NCI-H1417 (cell line): ENCODE measurements at regions not wholly inside any gene's neighbourhood (a gene's known extent, or its start where the extent isn't known, plus 50 kb on each side); places are given as distances from the start of the nearest gene placed in this dataset.

ENCODE experiments used
- DNase-seq, 3 experiments: peaks; one replicate each; lab custom pipeline; 2025; lab: John Stamatoyannopoulos, UW

GRCh38 chr5:91722736-91723467 lies 339.8 kb upstream of the ARRDC3 start:
- DNase-seq = no peak

DNA sequence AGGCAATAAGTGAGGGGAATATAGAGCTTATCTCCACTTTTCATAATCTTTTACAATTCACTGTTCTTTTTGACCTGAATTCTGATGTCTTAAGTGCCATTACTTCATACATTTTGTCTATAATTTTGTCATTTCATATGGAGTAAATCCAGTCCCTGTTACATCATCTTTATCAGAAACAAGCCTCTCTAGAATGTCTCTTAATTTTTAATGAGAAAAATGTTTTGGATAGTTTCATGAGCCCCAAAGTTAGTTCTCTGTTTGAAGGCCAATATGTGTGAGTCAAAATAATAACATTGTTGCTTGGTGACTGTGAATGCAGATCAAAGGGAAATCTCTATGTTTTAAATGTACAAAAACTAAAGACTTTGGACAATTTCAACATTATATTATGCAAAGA lies 329.6 kb upstream of the ARRDC3 start:
- no peak for DNase-seq

DNA sequence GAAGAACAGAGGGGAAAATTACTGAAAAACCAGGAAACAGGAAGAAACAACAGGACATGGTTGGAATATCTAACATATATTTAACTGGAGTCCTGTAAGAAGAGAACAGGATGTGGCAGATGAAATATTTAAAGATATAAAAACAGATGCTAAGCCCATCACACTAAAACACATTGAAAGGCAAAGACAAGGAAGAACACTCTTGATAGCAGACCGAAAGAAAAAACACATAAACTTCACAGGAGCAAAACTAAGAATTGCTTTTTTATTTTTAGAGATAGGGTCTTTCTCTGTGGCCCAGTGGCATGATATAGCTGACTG lies 324.4 kb upstream of the ARRDC3 start:
- DNase-seq = no peak

- no peak for DNase-seq
Observed at GRCh38 chr5:91706785-91707520, 323.8 kb upstream of the ARRDC3 start.

GRCh38 chr5:91703128-91703527 lies 320.0 kb upstream of the ARRDC3 start:
- no peak for DNase-seq

DNA sequence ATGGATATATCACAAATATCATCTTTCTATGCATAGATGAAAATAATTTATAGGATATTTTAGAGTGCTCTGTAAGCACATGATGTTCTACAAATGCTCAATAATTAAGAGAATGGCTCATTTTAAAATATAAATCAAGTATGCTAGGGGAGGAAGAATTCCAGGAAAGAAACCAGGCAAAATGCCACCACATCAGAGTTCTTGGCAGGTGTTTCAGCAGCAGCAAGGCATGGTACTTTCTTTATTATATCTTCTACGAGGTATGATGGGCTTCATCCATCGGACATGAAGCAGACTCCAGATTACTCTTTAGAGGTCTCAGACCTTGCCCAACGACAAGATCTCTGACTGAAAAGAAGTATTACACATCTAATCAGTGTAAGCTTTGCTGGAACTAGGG lies 316.3 kb upstream of the ARRDC3 start:
- no peak for DNase-seq

DNA sequence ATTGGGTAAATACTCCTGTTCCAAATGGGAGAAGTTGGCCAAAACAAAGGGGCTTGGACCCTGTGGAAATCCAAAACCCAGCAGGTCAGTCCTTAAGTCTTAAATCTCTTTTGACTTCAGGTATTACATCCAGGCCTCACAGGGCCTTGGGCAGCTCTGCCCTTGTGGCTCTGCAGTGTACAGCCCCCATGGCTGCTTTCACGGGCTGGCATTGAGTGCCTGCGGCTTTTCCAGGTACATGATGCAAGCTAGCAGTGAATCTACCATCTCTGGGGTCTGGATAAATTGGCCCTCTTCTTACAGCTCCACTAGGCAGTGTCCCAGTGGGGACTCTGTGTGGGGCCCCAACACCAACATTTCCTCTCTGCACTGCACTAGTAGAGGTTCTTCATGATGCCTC lies 308.5 kb upstream of the ARRDC3 start:
- no peak for DNase-seq

DNA sequence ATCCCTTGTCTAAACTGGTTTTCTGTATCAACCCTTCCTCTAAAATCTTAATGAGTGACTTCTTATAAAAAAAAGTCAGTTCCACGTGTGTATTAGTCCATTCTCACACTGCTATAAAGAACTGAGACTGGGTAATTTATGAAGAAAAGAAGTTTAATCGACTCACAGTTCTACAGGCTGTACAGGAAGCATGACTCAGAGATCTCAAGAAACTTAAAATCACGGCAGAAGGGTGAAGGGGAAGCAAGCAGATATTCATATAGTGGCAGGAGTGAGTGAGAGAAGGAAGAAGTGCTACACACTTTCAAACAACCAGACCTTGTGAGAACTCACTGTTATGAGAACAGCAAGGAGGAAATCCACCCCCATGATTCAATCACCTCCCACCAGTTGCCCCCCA lies 307.8 kb upstream of the ARRDC3 start:
- no peak for DNase-seq

DNA sequence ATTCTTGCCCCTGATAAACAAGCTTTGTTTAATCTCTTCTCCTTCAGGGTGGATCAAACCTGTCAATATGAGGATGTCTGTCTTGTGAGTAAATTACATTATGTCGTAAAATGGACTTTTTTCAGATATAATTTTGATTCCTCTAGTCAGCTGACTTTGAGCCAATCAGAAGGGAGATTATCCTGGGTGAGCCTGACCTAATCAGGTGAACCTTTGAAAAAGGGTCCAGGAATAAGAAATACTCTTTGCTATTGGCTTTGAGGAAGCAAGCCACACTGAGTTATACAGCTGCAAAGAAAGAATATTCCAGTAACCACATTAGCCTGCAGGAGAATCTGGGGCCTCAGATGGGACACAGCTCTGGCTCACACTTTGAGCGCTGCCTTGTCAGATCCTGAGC lies 304.3 kb upstream of the ARRDC3 start:
- DNase-seq = no peak

- DNase-seq = peak in 1 of 3 experiments; percentile 35
Observed at GRCh38 chr5:91684625-91685024, 301.5 kb upstream of the ARRDC3 start.

- DNase-seq = peak in 2 of 3 experiments; percentile 1 to 24
Observed at GRCh38 chr5:91670563-91670962, 287.4 kb upstream of the ARRDC3 start.

GRCh38 chr5:91670122-91670521 lies 287.0 kb upstream of the ARRDC3 start:
- DNase-seq = no peak

GRCh38 chr5:91668261-91668660 lies 285.1 kb upstream of the ARRDC3 start:
- no peak for DNase-seq

- no peak for DNase-seq
Observed at GRCh38 chr5:91652678-91653077, 269.6 kb upstream of the ARRDC3 start.

DNA sequence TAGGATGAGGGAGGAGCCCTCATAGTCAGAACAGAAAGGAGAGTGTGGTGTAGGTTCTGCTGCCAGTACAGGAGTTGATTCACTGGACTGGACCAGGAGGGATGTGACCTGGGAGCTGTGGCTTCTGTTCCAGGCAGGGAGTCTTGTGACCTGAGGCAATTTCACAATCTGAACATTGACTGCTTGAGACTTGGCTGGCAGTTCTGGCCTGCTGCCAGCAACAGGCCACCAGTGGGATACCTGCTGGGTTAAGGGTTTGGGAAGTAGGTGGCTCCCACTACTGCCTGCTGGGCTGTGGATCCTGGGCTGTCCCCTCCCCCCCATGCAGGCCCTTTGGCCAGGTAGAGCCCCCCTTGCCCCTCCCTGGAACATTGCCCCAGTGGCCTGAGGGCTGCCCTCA lies 268.6 kb upstream of the ARRDC3 start:
- peak in 2 of 3 experiments; percentile 7 for DNase-seq

DNA sequence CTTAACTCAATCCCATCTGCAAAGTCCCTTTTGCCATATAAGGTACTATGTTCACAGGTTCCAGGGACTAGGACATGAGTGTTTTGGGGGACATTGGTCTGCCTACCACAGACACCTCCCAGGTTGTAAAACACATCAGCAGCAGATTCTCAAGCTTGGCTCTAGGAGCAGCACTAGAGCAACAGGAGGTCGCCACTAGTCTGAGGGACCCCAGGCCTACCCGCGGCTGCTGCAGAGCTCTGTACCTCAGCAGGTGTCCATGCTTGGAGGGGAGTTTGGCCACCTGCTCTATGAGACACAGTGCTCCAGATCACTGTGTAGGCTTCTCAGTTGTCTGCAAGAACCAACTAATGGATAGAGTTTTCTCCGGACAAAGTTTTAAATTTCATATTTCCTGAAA lies 262.2 kb upstream of the ARRDC3 start:
- no peak for DNase-seq

DNA sequence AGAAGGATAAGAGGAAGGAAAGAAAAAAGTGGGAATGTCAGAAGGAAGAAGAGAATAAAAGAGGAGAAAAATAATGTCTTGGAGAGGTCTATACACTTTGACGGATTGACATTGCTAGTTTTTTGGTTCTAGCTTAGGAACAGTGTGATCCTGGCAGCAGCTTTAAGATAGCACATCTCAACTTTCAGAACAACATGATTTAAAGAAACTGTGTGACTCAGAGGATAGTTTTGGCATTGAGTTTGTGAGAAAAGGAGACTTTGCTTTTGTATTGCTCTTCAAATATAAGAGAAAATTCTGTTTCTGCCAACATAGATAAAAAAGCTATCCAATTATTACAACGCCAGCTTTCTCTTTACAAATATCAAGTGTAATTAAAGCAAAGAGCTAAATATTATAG lies 260.7 kb upstream of the ARRDC3 start:
- DNase-seq = no peak

GRCh38 chr5:91642581-91642980 lies 259.5 kb upstream of the ARRDC3 start:
- DNase-seq = no peak

- DNase-seq = peak in 2 of 3 experiments; percentile 68 to 70
Observed at GRCh38 chr5:91641730-91642350, 258.7 kb upstream of the ARRDC3 start.

- no peak for DNase-seq
Observed at GRCh38 chr5:91639744-91640143, 256.6 kb upstream of the ARRDC3 start.

DNA sequence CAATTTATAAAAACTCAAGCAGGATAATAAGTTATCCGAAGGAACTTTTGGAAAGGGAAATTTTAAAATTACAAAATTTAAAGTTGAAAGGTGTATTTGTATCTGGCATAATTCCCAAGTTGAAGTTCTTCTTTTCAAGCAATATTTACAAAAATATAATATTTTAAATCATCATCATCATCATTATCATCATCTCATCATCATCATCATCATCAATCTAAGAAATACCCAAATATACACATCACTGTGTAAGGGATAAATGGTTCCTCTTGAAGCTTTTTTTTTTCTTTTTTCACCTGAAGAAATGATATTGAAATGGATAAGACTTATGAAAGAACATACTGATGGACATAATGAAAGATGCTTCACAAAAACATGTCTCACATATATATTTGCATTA lies 254.9 kb upstream of the ARRDC3 start:
- no peak for DNase-seq

- no peak for DNase-seq
Observed at GRCh38 chr5:91635950-91636734, 253.0 kb upstream of the ARRDC3 start.

GRCh38 chr5:91632871-91633270 lies 249.8 kb upstream of the ARRDC3 start:
- peak; percentile 21 to 86 (median 26) for DNase-seq
